ENCODE measurements at regions not wholly inside any gene's neighbourhood (a gene's known extent, or its start where the extent isn't known, plus 50 kb on each side); places are given as distances from the start of the nearest gene placed in this dataset.

GRCh38 chr3:182704926-182705325 is 88.4 kb upstream of the ATP11B start:
- Histone ChIP-seq H3K27ac (ENCODE audit: low read depth in 1 of 2, low read length in 1 of 2) (no peak overlapping the region), H3K27me3 (ENCODE audit: control insufficient read depth in 3 of 3, insufficient read depth in 3 of 3, low read length in 2 of 3) (no peaks in the 10 kb centered on the region), H3K9ac (ENCODE audit: insufficient read depth in 1 of 2, low read length in 2 of 2) (no peak overlapping the region), H3K4me1 (ENCODE audit: control insufficient read depth in 5 of 5, insufficient read depth in 5 of 5, low read length in 5 of 5) (no peaks in the 10 kb centered on the region), H3K36me3 (ENCODE audit: control insufficient read depth in 4 of 4, insufficient read depth in 4 of 4, low read length in 4 of 4) (no peaks in the 10 kb centered on the region), H3K4me3 (no peak overlapping the region), H3K9me3 (ENCODE audit: control insufficient read depth in 4 of 4, insufficient read depth in 3 of 4, low read length in 3 of 4) (peaks cover 0 to 3% (median under 1%) of the 10 kb centered on the region in 4 donors)
- no peak for DNase-seq
- no peak for TF ChIP-seq CTCF (IDR thresholded peaks at IDR 0.05; ENCODE audit: control extremely low read depth, extremely low read depth)
- WGBS, 2 donors, result 83 to 87% methylated on average over 4 of the region's 4 CpGs
- ATAC-seq (ENCODE audit: insufficient read depth, low FRiP score), result no peak

- TF ChIP-seq CTCF (IDR thresholded peaks at IDR 0.05; ENCODE audit: control extremely low read depth, extremely low read depth), result no peak
- DNase-seq, result no peak
- Histone ChIP-seq H3K27ac (ENCODE audit: low read depth in 1 of 2, low read length in 1 of 2) (no peak overlapping the region), H3K4me1 (ENCODE audit: control insufficient read depth in 5 of 5, insufficient read depth in 5 of 5, low read length in 5 of 5) (no peaks in the 10 kb centered on the region), H3K4me3 (no peak overlapping the region), H3K27me3 (ENCODE audit: control insufficient read depth in 3 of 3, insufficient read depth in 3 of 3, low read length in 2 of 3) (no peaks in the 10 kb centered on the region), H3K36me3 (ENCODE audit: control insufficient read depth in 4 of 4, insufficient read depth in 4 of 4, low read length in 4 of 4) (no peaks in the 10 kb centered on the region), H3K9me3 (ENCODE audit: control insufficient read depth in 4 of 4, insufficient read depth in 3 of 4, low read length in 3 of 4) (no peaks in the 10 kb centered on the region), H3K9ac (ENCODE audit: insufficient read depth in 1 of 2, low read length in 2 of 2) (no peak overlapping the region)
- no peak for ATAC-seq (ENCODE audit: insufficient read depth, low FRiP score)
- 47 to 80% methylated on average over 1 of the region's 1 CpG for WGBS, 2 donors
Observed at GRCh38 chr3:182708810-182709209, 84.5 kb upstream of the ATP11B start.

- Histone ChIP-seq H3K27ac (ENCODE audit: low read depth in 1 of 2, low read length in 1 of 2) (no peak overlapping the region), H3K9ac (ENCODE audit: insufficient read depth in 1 of 2, low read length in 2 of 2) (no peak overlapping the region), H3K36me3 (ENCODE audit: control insufficient read depth in 4 of 4, insufficient read depth in 4 of 4, low read length in 4 of 4) (no peaks in the 10 kb centered on the region), H3K27me3 (ENCODE audit: control insufficient read depth in 3 of 3, insufficient read depth in 3 of 3, low read length in 2 of 3) (no peaks in the 10 kb centered on the region), H3K4me3 (no peak overlapping the region), H3K9me3 (ENCODE audit: control insufficient read depth in 4 of 4, insufficient read depth in 3 of 4, low read length in 3 of 4) (no peaks in the 10 kb centered on the region), H3K4me1 (ENCODE audit: control insufficient read depth in 5 of 5, insufficient read depth in 5 of 5, low read length in 5 of 5) (no peaks in the 10 kb centered on the region)
- DNase-seq (no peak), ATAC-seq (ENCODE audit: insufficient read depth, low FRiP score) (no peak)
- TF ChIP-seq CTCF (IDR thresholded peaks at IDR 0.05; ENCODE audit: control extremely low read depth, extremely low read depth), result no peak
- WGBS, 2 donors, result 78 to 89% methylated on average over 6 of the region's 6 CpGs
Observed at GRCh38 chr3:182709306-182709705, 84.0 kb upstream of the ATP11B start.

GRCh38 chr3:182710557-182711157 is 82.6 kb upstream of the ATP11B start:
- WGBS, 2 donors, result 43 to 46% methylated on average over 7 of the region's 7 CpGs
- H3K4me1 ChIP-seq (ENCODE audit: control insufficient read depth in 5 of 5, insufficient read depth in 5 of 5, low read length in 5 of 5), result peaks cover 0 to 2% (median 0%) of the 10 kb centered on the region in 5 donors
- H3K27ac ChIP-seq (ENCODE audit: low read depth in 1 of 2, low read length in 1 of 2), result no peak overlapping the region
- H3K9ac ChIP-seq (ENCODE audit: insufficient read depth in 1 of 2, low read length in 2 of 2), result no peak overlapping the region
- no peaks in the 10 kb centered on the region for H3K27me3 ChIP-seq (ENCODE audit: control insufficient read depth in 3 of 3, insufficient read depth in 3 of 3, low read length in 2 of 3)
- H3K36me3 ChIP-seq (ENCODE audit: control insufficient read depth in 4 of 4, insufficient read depth in 4 of 4, low read length in 4 of 4), result no peaks in the 10 kb centered on the region
- peak; percentile 11 for TF ChIP-seq CTCF (IDR thresholded peaks at IDR 0.05; ENCODE audit: control extremely low read depth, extremely low read depth)
- ATAC-seq (ENCODE audit: insufficient read depth, low FRiP score), result peak; percentile 51
- DNase-seq, result peak in 2 of 3 donors; percentile 37 to 40
- no peaks in the 10 kb centered on the region for H3K9me3 ChIP-seq (ENCODE audit: control insufficient read depth in 4 of 4, insufficient read depth in 3 of 4, low read length in 3 of 4)
- no peak overlapping the region for H3K4me3 ChIP-seq
